ENCODE measurements at regions not wholly inside any gene's neighbourhood (a gene's known extent, or its start where the extent isn't known, plus 50 kb on each side); places are given as distances from the start of the nearest gene placed in this dataset.

GRCh38 chr2:187115627-187116026 lies 266.7 kb upstream of the ZSWIM2 start:
- H3K4me3 ChIP-seq (ENCODE audit: low read depth, low read length) = no peak overlapping the region
- no peaks in the 10 kb centered on the region for H3K9me3 ChIP-seq
- H3K36me3 ChIP-seq = no peaks in the 10 kb centered on the region
- DNase-seq = no peak
- no peaks in the 10 kb centered on the region for H3K27me3 ChIP-seq
- no peak for TF ChIP-seq CTCF (IDR thresholded peaks at IDR 0.05; ENCODE audit: low read depth, low read length)
- H3K4me1 ChIP-seq = no peaks in the 10 kb centered on the region

DNA sequence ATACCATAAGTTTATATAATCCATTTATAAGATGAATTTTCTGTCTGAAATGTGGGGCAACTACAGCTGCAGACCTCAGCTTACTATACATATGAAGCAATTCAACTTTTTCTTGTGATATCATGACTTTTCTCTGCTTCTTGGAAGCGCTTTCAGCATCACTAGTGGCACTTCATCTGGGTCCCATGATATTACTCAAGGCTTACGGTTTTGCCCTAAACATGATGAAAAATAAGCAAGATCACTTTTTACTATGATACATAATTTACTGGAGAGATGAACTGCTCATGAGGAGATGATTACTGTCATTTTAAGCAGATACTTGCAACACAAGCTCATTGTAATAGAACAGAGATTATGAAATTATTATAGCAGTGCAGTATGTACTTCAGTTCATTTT lies 258.0 kb upstream of the ZSWIM2 start:
- DNase-seq = no peak
- H3K9me3 ChIP-seq = no peaks in the 10 kb centered on the region
- no peak overlapping the region for H3K4me3 ChIP-seq (ENCODE audit: low read depth, low read length)
- no peaks in the 10 kb centered on the region for H3K36me3 ChIP-seq
- no peaks in the 10 kb centered on the region for H3K27me3 ChIP-seq
- no peak for TF ChIP-seq CTCF (IDR thresholded peaks at IDR 0.05; ENCODE audit: low read depth, low read length)
- no peaks in the 10 kb centered on the region for H3K4me1 ChIP-seq

DNA sequence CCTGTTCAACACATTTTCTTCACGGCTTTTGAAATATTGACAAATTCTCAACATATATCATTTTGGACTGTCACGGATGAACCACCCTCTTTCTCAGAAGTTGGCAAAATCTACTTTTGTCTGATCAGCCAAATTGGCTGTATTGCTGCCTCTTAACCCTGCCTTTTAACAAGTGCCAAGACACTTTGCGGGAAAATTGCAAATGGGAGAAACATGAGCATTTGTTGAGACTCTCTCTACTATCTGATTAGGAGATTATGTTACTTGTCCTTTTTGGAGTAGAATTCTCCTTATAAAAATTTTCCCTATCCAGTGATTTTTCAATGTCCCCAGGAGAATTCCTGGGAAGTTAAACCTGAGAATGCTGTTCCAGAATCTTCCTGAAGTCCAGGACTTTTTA lies 256.2 kb upstream of the ZSWIM2 start:
- no peaks in the 10 kb centered on the region for H3K4me1 ChIP-seq
- no peaks in the 10 kb centered on the region for H3K9me3 ChIP-seq
- no peak for DNase-seq
- H3K36me3 ChIP-seq = no peaks in the 10 kb centered on the region
- H3K4me3 ChIP-seq (ENCODE audit: low read depth, low read length) = no peak overlapping the region
- TF ChIP-seq CTCF (IDR thresholded peaks at IDR 0.05; ENCODE audit: low read depth, low read length) = no peak
- H3K27me3 ChIP-seq = no peaks in the 10 kb centered on the region

- Histone ChIP-seq H3K9me3 (no peaks in the 10 kb centered on the region), H3K27me3 (no peaks in the 10 kb centered on the region), H3K4me3 (ENCODE audit: low read depth, low read length) (no peak overlapping the region), H3K36me3 (no peaks in the 10 kb centered on the region), H3K4me1 (no peaks in the 10 kb centered on the region)
- TF ChIP-seq CTCF (IDR thresholded peaks at IDR 0.05; ENCODE audit: low read depth, low read length) = no peak
- no peak for DNase-seq
Measured at GRCh38 chr2:187102381-187102780, 253.4 kb upstream of the ZSWIM2 start.

- DNase-seq = no peak
- no peaks in the 10 kb centered on the region for H3K36me3 ChIP-seq
Measured at GRCh38 chr2:187098154-187098553, 249.2 kb upstream of the ZSWIM2 start.

More at GRCh38 chr2:187098154-187098553, 249.2 kb upstream of the ZSWIM2 start:
- H3K27me3 ChIP-seq = no peaks in the 10 kb centered on the region
- TF ChIP-seq CTCF (IDR thresholded peaks at IDR 0.05; ENCODE audit: low read depth, low read length) = no peak
- no peaks in the 10 kb centered on the region for H3K4me1 ChIP-seq
- H3K4me3 ChIP-seq (ENCODE audit: low read depth, low read length) = no peak overlapping the region
- H3K9me3 ChIP-seq = no peaks in the 10 kb centered on the region

Data from BE2C (cell line).